Caco-2 (cell line): ENCODE measurements at regions not wholly inside any gene's neighbourhood (a gene's known extent, or its start where the extent isn't known, plus 50 kb on each side); places are given as distances from the start of the nearest gene placed in this dataset.

Experiments used
- BruUV-seq: library from RNA; stranded (reverse); fragments of 400-500 nt; replicated peaks from 2 replicates; lab custom pipeline; 2021; lab: Mats Ljungman, UMichigan
- CTCF ChIA-PET: fragments of 300-600 bp; sonication (Branson Sonifier 250); formaldehyde crosslinking; loops from one replicate; lab custom pipeline; 2022; ENCODE audit warnings: antibody characterized with exemption; lab: Charles Lee
- POLR2A ChIA-PET: fragments of 300-600 bp; sonication (Branson Sonifier 250); formaldehyde crosslinking; loops from one replicate; lab custom pipeline; 2022; ENCODE audit warnings: antibody characterized with exemption; lab: Charles Lee
- DNase-seq, 2 experiments: peaks; one replicate each; pipeline versions ENCODE4 v3.0.0 to v3.0.0-alpha.2; 2020 to 2022
- H3K27me3 ChIP-seq: replicated peaks from 2 replicates; pipeline ENCODE4 v1.6.0; 2011; ENCODE audit warnings: low read length; ENCODE audit not compliant: control insufficient read depth, insufficient read depth
- H3K36me3 ChIP-seq: 2 replicates; pipeline ENCODE4 v1.5.1; 2011; ENCODE audit warnings: low read length; ENCODE audit not compliant: control insufficient read depth, insufficient read depth
- H3K4me1 ChIP-seq: fragments of 250-450 bp; sonication (Bioruptor Pico); 2 replicates; pipeline ENCODE4 v1.5.1; 2020; ENCODE audit warnings: mild to moderate bottlenecking
- H3K4me3 ChIP-seq: 2 replicates; pipeline ENCODE4 v1.5.1; 2011; ENCODE audit warnings: low read depth, mild to moderate bottlenecking, control low read depth, low read length
- H3K9me3 ChIP-seq: fragments of 250-450 bp; sonication (Bioruptor Pico); 2 replicates; pipeline ENCODE4 v1.5.1; 2020; ENCODE audit warnings: mild to moderate bottlenecking, moderate library complexity
- H3K27ac Mint-ChIP-seq: one replicate; pipeline ENCODE4 v1.8.0; 2022; ENCODE audit warnings: mixed read lengths; ENCODE audit not compliant: unreplicated experiment
- H3K27me3 Mint-ChIP-seq: one replicate; pipeline ENCODE4 v1.8.0; 2022; ENCODE audit warnings: mixed read lengths; ENCODE audit not compliant: insufficient read depth, unreplicated experiment
- H3K36me3 Mint-ChIP-seq: one replicate; pipeline ENCODE4 v1.8.0; 2022; ENCODE audit warnings: mild to moderate bottlenecking, mixed read lengths; ENCODE audit not compliant: insufficient read depth, unreplicated experiment
- H3K4me1 Mint-ChIP-seq: one replicate; pipeline ENCODE4 v1.8.0; 2022; ENCODE audit warnings: low read depth, mixed read lengths; ENCODE audit not compliant: unreplicated experiment
- H3K4me3 Mint-ChIP-seq: one replicate; pipeline ENCODE4 v1.8.0; 2022; ENCODE audit warnings: mild to moderate bottlenecking, moderate library complexity, mixed read lengths; ENCODE audit not compliant: unreplicated experiment
- H3K9me3 Mint-ChIP-seq: one replicate; pipeline ENCODE4 v1.8.0; 2022; ENCODE audit warnings: mixed read lengths; ENCODE audit not compliant: unreplicated experiment
- CTCF ChIP-seq, 2 experiments: fragments of 200-600 bp in 1 of 2; IDR thresholded peaks; 1 replicate in 1 of 2; 2 replicates in 1 of 2; pipeline versions ENCODE4 v1.5.1 to v1.8.0; 2011 to 2022; ENCODE audit warnings: antibody characterized with exemption in 1 of 2, control low read depth in 1 of 2, inconsistent platforms in 1 of 2, low read depth in 1 of 2, low read length in 1 of 2, mild to moderate bottlenecking in 1 of 2, moderate library complexity in 1 of 2; ENCODE audit not compliant: insufficient read depth in 1 of 2, severe bottlenecking in 1 of 2, unreplicated experiment in 1 of 2
- intact Hi-C: fragments of 100-400 bp; cut with micrococcal nuclease; formaldehyde crosslinking; loops from one replicate; pipeline ENCODE4 v1.10.0; 2022; ENCODE audit not compliant: unreplicated experiment

- Histone ChIP-seq H3K4me1 (no peaks in the 10 kb centered on the region), H3K9me3 (no peaks in the 10 kb centered on the region), H3K27me3 (no peaks in the 10 kb centered on the region), H3K4me3 (no peak overlapping the region), H3K36me3 (no peaks in the 10 kb centered on the region)
- Mint-ChIP-seq H3K27ac (no peak overlapping the region), H3K4me1 (no peaks in the 10 kb centered on the region), H3K27me3 (peaks cover 23% of the 10 kb centered on the region), H3K4me3 (no peak overlapping the region), H3K36me3 (no peaks in the 10 kb centered on the region), H3K9me3 (no peaks in the 10 kb centered on the region)
- TF ChIP-seq CTCF (IDR thresholded peaks at IDR 0.05; ENCODE audit: insufficient read depth in 1 of 2, low read depth in 1 of 2, low read length in 1 of 2, severe bottlenecking in 1 of 2, unreplicated experiment in 1 of 2), result no peak
- no TSS peak for BruUV-seq
- POLR2A ChIA-PET, result no interaction called here
- no peak for DNase-seq
- CTCF ChIA-PET, result no interaction called here
- intact Hi-C loops, result no loop called here
Measured at GRCh38 chr21:34272321-34272720, 91.5 kb upstream of the KCNE2 start.

- BruUV-seq, result no TSS peak
Measured at GRCh38 chr21:34274001-34274400, 89.8 kb upstream of the KCNE2 start.

GRCh38 chr21:34276711-34277425, 86.9 kb upstream of the KCNE2 start:
- intact Hi-C loops, result no loop called here
- DNase-seq, result no peak
- no peaks in the 10 kb centered on the region for H3K27me3 ChIP-seq
- no TSS peak for BruUV-seq
- POLR2A ChIA-PET, result no interaction called here
- Mint-ChIP-seq H3K27me3 (peaks cover 17% of the 10 kb centered on the region), H3K36me3 (no peaks in the 10 kb centered on the region), H3K4me3 (no peak overlapping the region), H3K27ac (no peak overlapping the region), H3K9me3 (no peaks in the 10 kb centered on the region), H3K4me1 (no peaks in the 10 kb centered on the region)
- H3K4me3 ChIP-seq, result no peak overlapping the region
- no peaks in the 10 kb centered on the region for H3K36me3 ChIP-seq
- TF ChIP-seq CTCF (IDR thresholded peaks at IDR 0.05; ENCODE audit: insufficient read depth in 1 of 2, low read depth in 1 of 2, low read length in 1 of 2, severe bottlenecking in 1 of 2, unreplicated experiment in 1 of 2), result no peak
- H3K4me1 ChIP-seq, result no peaks in the 10 kb centered on the region
- H3K9me3 ChIP-seq, result no peaks in the 10 kb centered on the region
- CTCF ChIA-PET, result no interaction called here

More at GRCh38 chr21:34274001-34274400, 89.8 kb upstream of the KCNE2 start:
- intact Hi-C loops, result no loop called here
- H3K9me3 ChIP-seq, result no peaks in the 10 kb centered on the region
- H3K4me1 Mint-ChIP-seq, result no peaks in the 10 kb centered on the region
- H3K4me3 ChIP-seq, result no peak overlapping the region
- H3K4me1 ChIP-seq, result no peaks in the 10 kb centered on the region
- no peaks in the 10 kb centered on the region for H3K27me3 ChIP-seq
- H3K27ac Mint-ChIP-seq, result no peak overlapping the region
- TF ChIP-seq CTCF (IDR thresholded peaks at IDR 0.05; ENCODE audit: insufficient read depth in 1 of 2, low read depth in 1 of 2, low read length in 1 of 2, severe bottlenecking in 1 of 2, unreplicated experiment in 1 of 2), result no peak
- no peaks in the 10 kb centered on the region for H3K9me3 Mint-ChIP-seq
- H3K36me3 Mint-ChIP-seq, result no peaks in the 10 kb centered on the region
- ChIA-PET CTCF (no interaction called here), POLR2A (interaction anchor here (0.6 kb wide), 1 partner anchor 9 kb away, joined by 3 read pairs; no protein-coding TSS in a partner anchor)
- H3K4me3 Mint-ChIP-seq, result no peak overlapping the region
- no peak for DNase-seq
- peaks cover 24% of the 10 kb centered on the region for H3K27me3 Mint-ChIP-seq
- H3K36me3 ChIP-seq, result no peaks in the 10 kb centered on the region
